ENCODE measurements at regions not wholly inside any gene's neighbourhood (a gene's known extent, or its start where the extent isn't known, plus 50 kb on each side); places are given as distances from the start of the nearest gene placed in this dataset.

GRCh38 chr2:144161061-144161460, 358.9 kb downstream of the ZEB2 start:
- TF ChIP-seq ARNTL (CRISPR knock-in tag; IDR thresholded peaks at IDR 0.05; ENCODE audit: borderline replicate concordance, low read depth) (no peak), GLIS3 (CRISPR knock-in tag; IDR thresholded peaks at IDR 0.05) (no peak), PATZ1 (CRISPR knock-in tag; IDR thresholded peaks at IDR 0.05; ENCODE audit: borderline replicate concordance) (no peak), ZFP3 (CRISPR knock-in tag; IDR thresholded peaks at IDR 0.05) (no peak)
